ENCODE measurements at regions not wholly inside any gene's neighbourhood (a gene's known extent, or its start where the extent isn't known, plus 50 kb on each side); places are given as distances from the start of the nearest gene placed in this dataset.
"Not testable (repeated sequence)": the region's sequence is repeated elsewhere in the genome, so short reads cannot be mapped to it uniquely, and the experiment has no call there.

- Histone ChIP-seq H3K9me3 (ENCODE audit: control insufficient read depth in 5 of 5, low read length in 5 of 5) (peaks cover 0 to 3% (median 3%) of the 10 kb centered on the region in 5 donors), H3K4me1 (ENCODE audit: control insufficient read depth in 5 of 5, insufficient read depth in 5 of 5, low read length in 5 of 5) (no peaks in the 10 kb centered on the region), H3K27ac (ENCODE audit: low read depth, low read length) (no peak overlapping the region), H3K36me3 (ENCODE audit: control insufficient read depth in 5 of 5, insufficient read depth in 5 of 5, low read length in 5 of 5) (no peaks in the 10 kb centered on the region), H3K4me3 (ENCODE audit: low read depth in 1 of 5, low read length in 5 of 5) (no peak overlapping the region), H3K27me3 (ENCODE audit: control insufficient read depth in 5 of 5, insufficient read depth in 4 of 5, low read length in 5 of 5) (no peaks in the 10 kb centered on the region), H3K9ac (ENCODE audit: low read length in 5 of 5) (no peak overlapping the region)
Observed at GRCh38 chr4:153096344-153096743, 107.9 kb upstream of the TRIM2 start.

GRCh38 chr4:153098427-153098826 lies 105.8 kb upstream of the TRIM2 start:
- Histone ChIP-seq H3K36me3 (ENCODE audit: control insufficient read depth in 5 of 5, insufficient read depth in 5 of 5, low read length in 5 of 5) (no peaks in the 10 kb centered on the region), H3K9ac (ENCODE audit: low read length in 5 of 5) (no peak overlapping the region), H3K4me3 (ENCODE audit: low read depth in 1 of 5, low read length in 5 of 5) (no peak overlapping the region), H3K9me3 (ENCODE audit: control insufficient read depth in 5 of 5, low read length in 5 of 5) (peaks cover 0 to under 1% (median 0%) of the 10 kb centered on the region in 5 donors), H3K27me3 (ENCODE audit: control insufficient read depth in 5 of 5, insufficient read depth in 4 of 5, low read length in 5 of 5) (no peaks in the 10 kb centered on the region), H3K27ac (ENCODE audit: low read depth, low read length) (no peak overlapping the region), H3K4me1 (ENCODE audit: control insufficient read depth in 5 of 5, insufficient read depth in 5 of 5, low read length in 5 of 5) (no peaks in the 10 kb centered on the region)

GRCh38 chr4:153099391-153100140 lies 104.7 kb upstream of the TRIM2 start:
- Histone ChIP-seq H3K4me1 (ENCODE audit: control insufficient read depth in 5 of 5, insufficient read depth in 5 of 5, low read length in 5 of 5) (no peaks in the 10 kb centered on the region), H3K36me3 (ENCODE audit: control insufficient read depth in 5 of 5, insufficient read depth in 5 of 5, low read length in 5 of 5) (no peaks in the 10 kb centered on the region), H3K9me3 (ENCODE audit: control insufficient read depth in 5 of 5, low read length in 5 of 5) (no peaks in the 10 kb centered on the region), H3K9ac (ENCODE audit: low read length in 5 of 5) (no peak overlapping the region), H3K27ac (ENCODE audit: low read depth, low read length) (no peak overlapping the region), H3K27me3 (ENCODE audit: control insufficient read depth in 5 of 5, insufficient read depth in 4 of 5, low read length in 5 of 5) (no peaks in the 10 kb centered on the region), H3K4me3 (ENCODE audit: low read depth in 1 of 5, low read length in 5 of 5) (no peak overlapping the region)

GRCh38 chr4:153106736-153107135 lies 97.5 kb upstream of the TRIM2 start:
- H3K9me3 ChIP-seq (ENCODE audit: control insufficient read depth in 5 of 5, low read length in 5 of 5); H3K4me1 ChIP-seq (ENCODE audit: control insufficient read depth in 5 of 5, insufficient read depth in 5 of 5, low read length in 5 of 5); H3K9ac ChIP-seq (ENCODE audit: low read length in 5 of 5); H3K27ac ChIP-seq (ENCODE audit: low read depth, low read length); H3K36me3 ChIP-seq (ENCODE audit: control insufficient read depth in 5 of 5, insufficient read depth in 5 of 5, low read length in 5 of 5); H3K4me3 ChIP-seq (ENCODE audit: low read depth in 1 of 5, low read length in 5 of 5); H3K27me3 ChIP-seq (ENCODE audit: control insufficient read depth in 5 of 5, insufficient read depth in 4 of 5, low read length in 5 of 5): not testable (repeated sequence)

- Histone ChIP-seq H3K27ac (ENCODE audit: low read depth, low read length) (no peak overlapping the region), H3K9ac (ENCODE audit: low read length in 5 of 5) (no peak overlapping the region), H3K4me1 (ENCODE audit: control insufficient read depth in 5 of 5, insufficient read depth in 5 of 5, low read length in 5 of 5) (no peaks in the 10 kb centered on the region), H3K4me3 (ENCODE audit: low read depth in 1 of 5, low read length in 5 of 5) (no peak overlapping the region), H3K36me3 (ENCODE audit: control insufficient read depth in 5 of 5, insufficient read depth in 5 of 5, low read length in 5 of 5) (no peaks in the 10 kb centered on the region), H3K27me3 (ENCODE audit: control insufficient read depth in 5 of 5, insufficient read depth in 4 of 5, low read length in 5 of 5) (peaks cover 0 to 2% (median 0%) of the 10 kb centered on the region in 5 donors), H3K9me3 (ENCODE audit: control insufficient read depth in 5 of 5, low read length in 5 of 5) (peaks cover 0 to 3% (median 0%) of the 10 kb centered on the region in 5 donors)
Observed at GRCh38 chr4:153107246-153107645, 97.0 kb upstream of the TRIM2 start.

- Histone ChIP-seq H3K4me3 (ENCODE audit: low read depth in 1 of 5, low read length in 5 of 5) (no peak overlapping the region), H3K9ac (ENCODE audit: low read length in 5 of 5) (no peak overlapping the region), H3K9me3 (ENCODE audit: control insufficient read depth in 5 of 5, low read length in 5 of 5) (peaks cover 0 to 3% (median 0%) of the 10 kb centered on the region in 5 donors), H3K4me1 (ENCODE audit: control insufficient read depth in 5 of 5, insufficient read depth in 5 of 5, low read length in 5 of 5) (no peaks in the 10 kb centered on the region), H3K27me3 (ENCODE audit: control insufficient read depth in 5 of 5, insufficient read depth in 4 of 5, low read length in 5 of 5) (peaks cover 0 to 4% (median 2%) of the 10 kb centered on the region in 5 donors), H3K36me3 (ENCODE audit: control insufficient read depth in 5 of 5, insufficient read depth in 5 of 5, low read length in 5 of 5) (no peaks in the 10 kb centered on the region), H3K27ac (ENCODE audit: low read depth, low read length) (no peak overlapping the region)
Observed at GRCh38 chr4:153109296-153109849, 94.9 kb upstream of the TRIM2 start.

- no peaks in the 10 kb centered on the region for H3K9me3 ChIP-seq (ENCODE audit: control insufficient read depth in 5 of 5, low read length in 5 of 5)
- no peak overlapping the region for H3K4me3 ChIP-seq (ENCODE audit: low read depth in 1 of 5, low read length in 5 of 5)
- H3K27ac ChIP-seq (ENCODE audit: low read depth, low read length), result no peak overlapping the region
- no peak overlapping the region for H3K9ac ChIP-seq (ENCODE audit: low read length in 5 of 5)
- peaks cover 0 to 5% (median 2%) of the 10 kb centered on the region in 5 donors for H3K27me3 ChIP-seq (ENCODE audit: control insufficient read depth in 5 of 5, insufficient read depth in 4 of 5, low read length in 5 of 5)
- H3K4me1 ChIP-seq (ENCODE audit: control insufficient read depth in 5 of 5, insufficient read depth in 5 of 5, low read length in 5 of 5), result peaks cover 0 to 2% (median 0%) of the 10 kb centered on the region in 5 donors
- H3K36me3 ChIP-seq (ENCODE audit: control insufficient read depth in 5 of 5, insufficient read depth in 5 of 5, low read length in 5 of 5), result no peaks in the 10 kb centered on the region
Observed at GRCh38 chr4:153110739-153111138, 93.5 kb upstream of the TRIM2 start.

- Histone ChIP-seq H3K27ac (ENCODE audit: low read depth, low read length) (no peak overlapping the region), H3K36me3 (ENCODE audit: control insufficient read depth in 5 of 5, insufficient read depth in 5 of 5, low read length in 5 of 5) (no peaks in the 10 kb centered on the region), H3K9ac (ENCODE audit: low read length in 5 of 5) (no peak overlapping the region), H3K4me3 (ENCODE audit: low read depth in 1 of 5, low read length in 5 of 5) (no peak overlapping the region), H3K9me3 (ENCODE audit: control insufficient read depth in 5 of 5, low read length in 5 of 5) (no peaks in the 10 kb centered on the region), H3K4me1 (ENCODE audit: control insufficient read depth in 5 of 5, insufficient read depth in 5 of 5, low read length in 5 of 5) (peaks cover 0 to 2% (median 0%) of the 10 kb centered on the region in 5 donors), H3K27me3 (ENCODE audit: control insufficient read depth in 5 of 5, insufficient read depth in 4 of 5, low read length in 5 of 5) (peaks cover 0 to 5% (median 2%) of the 10 kb centered on the region in 5 donors)
Observed at GRCh38 chr4:153111426-153112040, 92.7 kb upstream of the TRIM2 start.

- Histone ChIP-seq H3K4me3 (ENCODE audit: low read depth in 1 of 5, low read length in 5 of 5) (no peak overlapping the region), H3K9ac (ENCODE audit: low read length in 5 of 5) (no peak overlapping the region), H3K27me3 (ENCODE audit: control insufficient read depth in 5 of 5, insufficient read depth in 4 of 5, low read length in 5 of 5) (peaks cover 0 to 5% (median 0%) of the 10 kb centered on the region in 5 donors), H3K4me1 (ENCODE audit: control insufficient read depth in 5 of 5, insufficient read depth in 5 of 5, low read length in 5 of 5) (peaks cover 0 to 2% (median 0%) of the 10 kb centered on the region in 5 donors), H3K9me3 (ENCODE audit: control insufficient read depth in 5 of 5, low read length in 5 of 5) (no peaks in the 10 kb centered on the region), H3K36me3 (ENCODE audit: control insufficient read depth in 5 of 5, insufficient read depth in 5 of 5, low read length in 5 of 5) (no peaks in the 10 kb centered on the region), H3K27ac (ENCODE audit: low read depth, low read length) (no peak overlapping the region)
Observed at GRCh38 chr4:153112041-153112441, 92.2 kb upstream of the TRIM2 start.
